Activated CD8-positive, alpha-beta T cell treated with anti-CD3 and anti-CD28 coated beads, Interleukin-2, amount 10 ng/mL, durations not matched to agents 7 days and 5 days (primary cell): ENCODE measurements at regions not wholly inside any gene's neighbourhood (a gene's known extent, or its start where the extent isn't known, plus 50 kb on each side); places are given as distances from the start of the nearest gene placed in this dataset.

Experiments
- ATAC-seq: fragments of 150-1000 bp; cut with Tn5 transposase; one replicate; pipeline ENCODE4 v1.10.0; 2021; ENCODE audit warnings: moderate library complexity
- CTCF ChIA-PET: fragments of 350-600 bp; sonication (Branson Sonifier 250); formaldehyde crosslinking; loops from one replicate; lab custom pipeline; 2021; ENCODE audit warnings: antibody characterized with exemption; lab: Charles Lee
- POLR2A ChIA-PET: fragments of 350-600 bp; sonication (Branson Sonifier 250); formaldehyde crosslinking; loops from one replicate; lab custom pipeline; 2021; ENCODE audit warnings: antibody characterized with exemption; lab: Charles Lee
- DNase-seq: peaks from one replicate; pipeline ENCODE4 v3.0.0-alpha.2; 2020
- H3K27ac Mint-ChIP-seq: one replicate; pipeline ENCODE4 v1.8.0; 2021; ENCODE audit warnings: mild to moderate bottlenecking, mixed read lengths
- H3K27me3 Mint-ChIP-seq: one replicate; pipeline ENCODE4 v1.8.0; 2021; ENCODE audit warnings: low read depth, mixed read lengths
- H3K36me3 Mint-ChIP-seq: one replicate; pipeline ENCODE4 v1.8.0; 2021; ENCODE audit warnings: low read depth, mixed read lengths
- H3K4me1 Mint-ChIP-seq: one replicate; pipeline ENCODE4 v1.8.0; 2021; ENCODE audit warnings: low read depth, mixed read lengths
- H3K4me3 Mint-ChIP-seq: one replicate; pipeline ENCODE4 v1.8.0; 2021; ENCODE audit warnings: mild to moderate bottlenecking, mixed read lengths
- H3K9me3 Mint-ChIP-seq: one replicate; pipeline ENCODE4 v1.8.0; 2022; ENCODE audit warnings: mixed read lengths; ENCODE audit not compliant: insufficient read depth

DNA sequence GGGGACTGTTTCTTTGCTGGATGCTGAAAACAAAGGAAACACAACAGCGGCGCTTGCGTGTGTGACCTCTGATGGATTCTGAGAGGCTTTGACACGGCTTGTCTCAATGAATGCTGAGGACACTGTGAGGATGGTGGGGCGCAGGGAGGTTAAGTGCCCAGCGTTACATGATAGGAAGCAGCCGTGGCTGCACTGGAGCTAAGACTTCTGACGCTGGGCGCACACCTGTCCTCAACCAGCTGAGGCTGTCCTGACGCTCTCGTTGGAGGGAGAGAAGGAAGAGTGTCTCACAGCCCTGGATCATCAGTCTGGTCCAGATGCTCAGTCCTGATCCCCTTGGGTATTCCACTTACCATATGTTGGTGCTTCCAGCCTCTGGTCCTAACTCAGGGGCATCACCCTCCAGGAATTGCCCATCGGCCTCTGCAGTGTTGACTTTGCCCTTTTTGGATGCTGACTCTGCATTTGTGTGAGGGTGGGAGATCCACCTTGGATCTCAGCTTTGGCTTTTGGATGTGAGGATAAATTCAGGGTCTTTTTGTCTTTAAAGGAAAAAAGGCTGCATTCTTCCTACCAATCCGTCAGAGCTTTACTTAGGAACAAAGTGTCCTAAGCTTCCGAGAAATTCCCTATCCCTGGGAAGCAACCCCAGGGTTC lies 125.2 kb downstream of the ZNF664 start:
- Mint-ChIP-seq H3K36me3 (no peaks in the 10 kb centered on the region), H3K27me3 (no peaks in the 10 kb centered on the region), H3K4me1 (no peaks in the 10 kb centered on the region), H3K27ac (no peak overlapping the region), H3K4me3 (no peak overlapping the region), H3K9me3 (no peaks in the 10 kb centered on the region)
- no peak for DNase-seq
- no peak for ATAC-seq
- ChIA-PET POLR2A (no interaction called here), CTCF (no interaction called here)

GRCh38 chr12:124098887-124099286 lies 125.9 kb downstream of the ZNF664 start:
- CTCF ChIA-PET = no interaction called here
- no peak for ATAC-seq
- Mint-ChIP-seq H3K4me3 (no peak overlapping the region), H3K4me1 (no peaks in the 10 kb centered on the region), H3K36me3 (no peaks in the 10 kb centered on the region), H3K9me3 (no peaks in the 10 kb centered on the region), H3K27ac (no peak overlapping the region), H3K27me3 (no peaks in the 10 kb centered on the region)
- DNase-seq = no peak
- POLR2A ChIA-PET = no interaction called here

DNA sequence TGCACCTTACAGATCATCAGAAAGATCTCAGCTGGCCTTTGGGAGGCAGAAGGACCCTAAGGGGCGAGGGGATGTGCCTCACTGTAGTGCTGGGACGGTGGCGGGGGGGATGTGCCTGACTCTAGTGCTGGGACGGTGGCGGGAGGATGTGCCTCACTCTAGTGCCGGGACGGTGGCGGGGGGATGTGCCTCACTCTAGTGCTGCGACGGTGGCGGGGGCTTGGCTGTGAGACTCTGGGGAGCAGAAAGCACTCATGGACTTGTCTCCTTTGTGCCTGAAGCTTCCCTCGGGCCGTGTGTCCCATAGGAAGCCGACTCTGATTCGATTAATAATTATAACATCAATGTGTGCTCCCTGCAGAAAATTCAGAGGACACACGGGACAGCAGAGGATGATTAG lies 126.6 kb downstream of the ZNF664 start:
- Mint-ChIP-seq H3K9me3 (no peaks in the 10 kb centered on the region), H3K36me3 (no peaks in the 10 kb centered on the region), H3K4me1 (no peaks in the 10 kb centered on the region), H3K4me3 (no peak overlapping the region), H3K27ac (no peak overlapping the region), H3K27me3 (no peaks in the 10 kb centered on the region)
- DNase-seq = no peak
- POLR2A ChIA-PET = no interaction called here
- no peak for ATAC-seq
- CTCF ChIA-PET = no interaction called here

DNA sequence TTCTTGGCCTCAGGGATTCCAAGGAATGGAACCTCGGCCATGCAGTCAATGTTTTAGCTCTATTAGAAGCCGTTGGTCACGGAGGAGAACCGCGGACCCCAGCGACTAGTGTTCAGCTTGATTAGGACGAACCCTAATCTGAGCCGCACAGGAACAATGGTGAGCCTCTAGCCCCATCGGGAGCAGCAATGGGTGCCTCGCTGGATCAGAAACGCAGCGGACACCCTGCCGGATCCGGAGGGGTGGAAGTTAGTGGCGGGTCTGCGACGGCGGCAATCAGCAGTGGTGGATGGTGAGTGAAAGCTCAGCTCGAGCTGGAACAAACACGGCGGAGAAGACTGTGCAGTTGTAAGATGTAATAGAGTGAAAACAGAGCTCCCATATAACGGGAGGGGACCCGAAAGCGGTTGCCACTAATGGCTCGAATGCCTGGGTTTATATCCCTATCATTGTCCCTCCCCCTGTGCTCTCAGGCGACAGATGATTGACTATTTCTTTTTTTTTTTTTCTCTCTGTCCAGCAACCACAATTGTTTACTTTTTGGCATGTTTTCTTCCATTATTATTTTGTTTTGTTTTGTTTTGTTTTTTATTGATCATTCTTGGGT lies 127.7 kb downstream of the ZNF664 start:
- H3K27ac Mint-ChIP-seq = no peak overlapping the region
- no peak overlapping the region for H3K4me3 Mint-ChIP-seq
- no peaks in the 10 kb centered on the region for H3K9me3 Mint-ChIP-seq
- ATAC-seq (no peak), DNase-seq (no peak)
- POLR2A ChIA-PET = no interaction called here
- CTCF ChIA-PET = no interaction called here
- no peaks in the 10 kb centered on the region for H3K4me1 Mint-ChIP-seq
- H3K27me3 Mint-ChIP-seq = no peaks in the 10 kb centered on the region
- H3K36me3 Mint-ChIP-seq = no peaks in the 10 kb centered on the region

GRCh38 chr12:124105546-124105945 lies 132.5 kb downstream of the ZNF664 start:
- Mint-ChIP-seq H3K27ac (no peak overlapping the region), H3K9me3 (no peaks in the 10 kb centered on the region), H3K36me3 (no peaks in the 10 kb centered on the region), H3K27me3 (no peaks in the 10 kb centered on the region), H3K4me3 (no peak overlapping the region), H3K4me1 (no peaks in the 10 kb centered on the region)
- ChIA-PET POLR2A (no interaction called here), CTCF (no interaction called here)
- ATAC-seq (no peak), DNase-seq (no peak)

- no peak overlapping the region for H3K27ac Mint-ChIP-seq
- ATAC-seq (no peak), DNase-seq (no peak)
- ChIA-PET POLR2A (no interaction called here), CTCF (no interaction called here)
- H3K9me3 Mint-ChIP-seq = no peaks in the 10 kb centered on the region
- H3K4me1 Mint-ChIP-seq = no peaks in the 10 kb centered on the region
- no peaks in the 10 kb centered on the region for H3K27me3 Mint-ChIP-seq
- H3K36me3 Mint-ChIP-seq = no peaks in the 10 kb centered on the region
- no peak overlapping the region for H3K4me3 Mint-ChIP-seq
Observed at GRCh38 chr12:124107351-124107750, 134.3 kb downstream of the ZNF664 start.

GRCh38 chr12:124109760-124110159 lies 136.7 kb downstream of the ZNF664 start:
- peak; percentile 42 for ATAC-seq
- H3K4me3 Mint-ChIP-seq = no peak overlapping the region
- no peaks in the 10 kb centered on the region for H3K27me3 Mint-ChIP-seq
- H3K9me3 Mint-ChIP-seq = no peaks in the 10 kb centered on the region
- ChIA-PET POLR2A (no interaction called here), CTCF (no interaction called here)
- H3K27ac Mint-ChIP-seq = no peak overlapping the region
- peak; percentile 32 for DNase-seq
- no peaks in the 10 kb centered on the region for H3K36me3 Mint-ChIP-seq
- H3K4me1 Mint-ChIP-seq = no peaks in the 10 kb centered on the region

- Mint-ChIP-seq H3K4me3 (no peak overlapping the region), H3K27ac (no peak overlapping the region), H3K4me1 (no peaks in the 10 kb centered on the region), H3K9me3 (no peaks in the 10 kb centered on the region), H3K36me3 (no peaks in the 10 kb centered on the region), H3K27me3 (no peaks in the 10 kb centered on the region)
- CTCF ChIA-PET = no interaction called here
- ATAC-seq (no peak), DNase-seq (no peak)
- POLR2A ChIA-PET = no interaction called here
Observed at GRCh38 chr12:124110372-124110883, 137.4 kb downstream of the ZNF664 start.

- Mint-ChIP-seq H3K27ac (no peak overlapping the region), H3K27me3 (no peaks in the 10 kb centered on the region), H3K4me3 (no peak overlapping the region), H3K9me3 (no peaks in the 10 kb centered on the region), H3K4me1 (no peaks in the 10 kb centered on the region), H3K36me3 (no peaks in the 10 kb centered on the region)
- ATAC-seq = no peak
- no peak for DNase-seq
- ChIA-PET POLR2A (no interaction called here), CTCF (no interaction called here)
Observed at GRCh38 chr12:124111006-124111405, 138.0 kb downstream of the ZNF664 start.

- Mint-ChIP-seq H3K27ac (no peak overlapping the region), H3K9me3 (no peaks in the 10 kb centered on the region), H3K4me1 (peaks cover 3% of the 10 kb centered on the region), H3K27me3 (peaks cover 2% of the 10 kb centered on the region), H3K36me3 (no peaks in the 10 kb centered on the region), H3K4me3 (no peak overlapping the region)
- ChIA-PET CTCF (no interaction called here), POLR2A (no interaction called here)
- DNase-seq = no peak
- no peak for ATAC-seq
Observed at GRCh38 chr12:124114316-124114715, 141.3 kb downstream of the ZNF664 start.

DNA sequence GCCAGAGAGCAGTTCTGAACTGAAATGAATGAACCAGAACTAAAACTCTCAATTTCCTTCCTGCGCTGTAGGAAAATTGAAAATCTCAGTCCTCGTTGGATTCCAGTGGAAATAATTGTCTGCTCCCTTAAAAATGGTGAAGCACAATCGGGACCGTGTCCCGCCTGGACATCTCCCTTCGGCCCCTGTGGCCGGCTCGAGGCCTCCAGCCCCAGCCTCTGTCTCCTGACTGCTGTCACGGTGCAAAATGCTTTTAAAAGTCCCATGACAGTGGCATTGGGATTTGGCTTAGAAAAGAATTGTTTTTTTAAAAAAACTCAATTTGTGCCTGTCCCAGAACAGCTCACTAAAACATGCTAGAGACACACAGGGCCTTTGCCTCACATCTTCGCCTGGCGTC lies 142.5 kb downstream of the ZNF664 start:
- H3K36me3 Mint-ChIP-seq = no peaks in the 10 kb centered on the region
- POLR2A ChIA-PET = no interaction called here
- H3K4me1 Mint-ChIP-seq = peaks cover 5% of the 10 kb centered on the region
- H3K27ac Mint-ChIP-seq = no peak overlapping the region
- CTCF ChIA-PET = no interaction called here
- no peaks in the 10 kb centered on the region for H3K9me3 Mint-ChIP-seq
- no peak for DNase-seq
- ATAC-seq = no peak
- H3K27me3 Mint-ChIP-seq = peaks cover 2% of the 10 kb centered on the region
- H3K4me3 Mint-ChIP-seq = no peak overlapping the region

DNA sequence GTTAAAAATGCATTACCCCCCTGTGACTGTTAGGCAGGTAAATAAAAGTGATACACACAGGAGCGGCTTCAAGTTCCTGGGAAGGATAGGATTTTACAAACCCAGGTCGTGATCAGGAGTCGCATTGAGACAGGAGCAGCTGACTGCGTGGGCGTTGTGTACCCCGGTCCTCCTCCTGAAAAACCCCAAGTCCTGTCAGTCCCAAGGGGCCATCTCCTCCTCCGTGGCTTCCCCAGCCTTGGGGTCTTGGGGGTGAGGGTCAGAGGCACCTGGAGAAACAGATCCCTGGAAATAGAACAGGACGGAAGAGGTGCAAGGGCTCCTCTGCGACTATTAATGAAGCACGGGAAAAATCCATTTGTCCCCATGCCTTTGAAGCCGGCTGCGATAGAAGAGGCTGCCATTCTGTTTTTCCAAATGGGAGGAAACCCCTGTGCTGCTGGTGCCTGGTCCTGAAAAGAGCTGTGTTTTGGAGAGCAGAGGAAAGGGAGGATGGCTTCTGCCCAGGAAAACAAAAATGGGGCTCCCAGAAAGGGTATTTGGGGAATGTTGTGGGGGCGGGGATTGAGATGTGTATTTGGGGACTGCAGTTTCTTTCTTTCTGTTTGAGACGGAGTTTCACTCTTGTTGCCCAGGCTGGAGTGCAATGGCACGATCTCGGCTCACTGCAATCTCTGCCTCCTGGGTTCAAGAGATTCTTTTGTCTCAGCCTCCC lies 143.1 kb downstream of the ZNF664 start:
- ChIA-PET CTCF (no interaction called here), POLR2A (no interaction called here)
- Mint-ChIP-seq H3K27me3 (peaks cover 2% of the 10 kb centered on the region), H3K4me3 (no peak overlapping the region), H3K27ac (no peak overlapping the region), H3K4me1 (peaks cover 5% of the 10 kb centered on the region), H3K36me3 (no peaks in the 10 kb centered on the region), H3K9me3 (no peaks in the 10 kb centered on the region)
- ATAC-seq (no peak), DNase-seq (no peak)
